AML-193 (cell line): ENCODE measurements at regions not wholly inside any gene's neighbourhood (a gene's known extent, or its start where the extent isn't known, plus 50 kb on each side); places are given as distances from the start of the nearest gene placed in this dataset.
"Not testable (repeated sequence)": the region's sequence is repeated elsewhere in the genome, so short reads cannot be mapped to it uniquely, and the experiment has no call there.

Experiments
- DNase-seq, 2 experiments: peaks; one replicate each; lab custom pipeline; 2025; lab: John Stamatoyannopoulos, UW

GRCh38 chr5:145110181-145110580, 725.0 kb downstream of the PRELID2 start:
- no peak for DNase-seq

- DNase-seq = no peak
These were observed 729.8 kb downstream of the PRELID2 start for GRCh38 chr5:145105384-145105783.

- no peak for DNase-seq
These were observed 731.0 kb downstream of the PRELID2 start for GRCh38 chr5:145104106-145104505.

GRCh38 chr5:145101246-145101645, 733.9 kb downstream of the PRELID2 start:
- DNase-seq = peak in 1 of 2 experiments; percentile 2

DNA sequence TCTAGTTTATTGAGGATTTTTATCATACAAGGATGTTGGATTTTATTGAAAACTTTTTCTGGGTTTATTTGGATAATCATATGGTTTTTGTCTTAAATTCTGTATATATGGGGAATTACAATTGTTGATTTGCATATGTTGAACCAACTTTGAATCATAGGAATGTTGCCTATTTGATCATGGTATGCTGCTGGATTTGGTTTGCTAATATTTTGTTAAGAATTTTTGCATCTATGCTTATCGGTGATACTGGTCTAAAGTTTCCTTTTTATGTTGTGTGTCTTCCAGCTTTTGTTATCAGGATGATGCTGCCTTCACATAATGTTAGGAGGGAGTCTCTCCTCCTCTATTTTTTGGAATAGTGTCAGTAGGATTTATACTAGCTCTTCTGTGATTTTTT, 745.0 kb downstream of the PRELID2 start:
- DNase-seq = no peak

GRCh38 chr5:145084834-145085233, 750.3 kb downstream of the PRELID2 start:
- no peak for DNase-seq

DNA sequence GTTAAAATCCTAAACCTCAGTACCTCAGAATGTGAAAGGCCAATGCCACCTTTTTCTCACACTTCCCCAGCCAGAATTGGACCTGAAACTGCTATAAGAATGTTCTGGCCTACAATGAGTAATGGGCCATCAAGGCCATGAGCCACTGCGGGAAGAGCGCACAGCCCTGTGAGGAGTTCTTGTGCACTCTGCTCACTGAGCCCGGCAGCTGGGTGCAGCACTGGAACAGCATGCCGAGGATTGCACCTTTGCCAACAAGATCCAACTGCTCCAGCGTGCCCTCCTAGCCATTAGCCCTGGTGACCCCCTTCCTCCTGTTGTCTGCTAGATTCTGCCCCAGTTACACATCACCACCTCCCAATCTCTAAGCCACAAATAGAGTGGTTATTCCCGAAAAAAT, 758.1 kb downstream of the PRELID2 start:
- DNase-seq = no peak

DNA sequence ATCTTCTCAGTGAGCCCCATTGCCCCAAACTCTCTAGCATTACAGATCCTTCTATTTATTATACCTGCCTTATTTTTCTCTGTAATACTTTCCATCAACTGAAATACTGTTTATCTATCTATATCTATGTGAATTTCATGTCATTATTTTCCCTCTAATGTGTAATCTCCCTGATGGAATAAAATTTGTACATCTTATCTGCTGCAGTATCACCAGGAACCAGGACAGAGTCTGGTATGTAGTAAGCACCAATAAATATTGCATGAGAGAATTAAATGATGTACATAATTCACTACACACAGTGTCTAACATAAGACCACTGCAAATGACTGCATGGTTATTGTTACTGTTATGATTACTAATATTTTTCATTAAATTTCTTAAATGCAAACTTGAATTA, 759.1 kb downstream of the PRELID2 start:
- no peak for DNase-seq

DNA sequence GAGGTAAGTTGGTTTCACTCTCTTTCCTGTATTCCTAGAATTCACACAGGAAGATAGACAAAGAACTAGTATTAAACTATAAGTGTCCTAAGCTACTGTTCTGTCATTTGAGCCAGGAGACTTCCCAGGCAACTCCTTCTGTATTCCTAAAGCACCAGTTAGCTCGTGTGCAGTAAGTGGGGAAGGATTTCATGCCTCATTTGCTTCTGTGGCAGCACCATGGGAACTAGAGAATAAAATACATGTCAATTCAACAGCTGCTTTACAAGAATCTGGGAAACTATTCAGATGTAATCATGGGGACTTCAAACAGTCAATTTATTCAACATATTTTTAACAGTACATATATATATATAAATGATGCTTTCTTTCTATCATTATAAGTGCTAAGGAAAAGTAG, 762.3 kb downstream of the PRELID2 start:
- no peak for DNase-seq

DNA sequence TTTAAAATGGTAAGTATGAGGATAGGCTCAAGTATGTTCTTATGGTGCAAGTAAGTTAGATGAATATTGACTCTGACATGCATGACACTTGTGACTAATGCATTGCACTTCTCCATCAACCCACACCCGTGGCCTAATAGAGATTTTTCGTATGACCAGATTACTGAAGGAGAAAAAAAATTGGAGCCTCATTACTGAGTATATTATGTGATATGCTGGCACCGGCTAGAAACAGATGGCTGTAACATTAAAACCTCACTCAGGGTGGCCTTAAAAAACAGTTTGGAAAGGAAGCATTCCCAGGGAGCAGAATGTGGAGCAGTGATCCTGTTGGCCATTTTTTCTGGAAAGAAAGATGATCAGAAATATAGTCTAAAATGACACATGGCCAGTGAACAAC, 766.4 kb downstream of the PRELID2 start:
- DNase-seq = no peak

DNA sequence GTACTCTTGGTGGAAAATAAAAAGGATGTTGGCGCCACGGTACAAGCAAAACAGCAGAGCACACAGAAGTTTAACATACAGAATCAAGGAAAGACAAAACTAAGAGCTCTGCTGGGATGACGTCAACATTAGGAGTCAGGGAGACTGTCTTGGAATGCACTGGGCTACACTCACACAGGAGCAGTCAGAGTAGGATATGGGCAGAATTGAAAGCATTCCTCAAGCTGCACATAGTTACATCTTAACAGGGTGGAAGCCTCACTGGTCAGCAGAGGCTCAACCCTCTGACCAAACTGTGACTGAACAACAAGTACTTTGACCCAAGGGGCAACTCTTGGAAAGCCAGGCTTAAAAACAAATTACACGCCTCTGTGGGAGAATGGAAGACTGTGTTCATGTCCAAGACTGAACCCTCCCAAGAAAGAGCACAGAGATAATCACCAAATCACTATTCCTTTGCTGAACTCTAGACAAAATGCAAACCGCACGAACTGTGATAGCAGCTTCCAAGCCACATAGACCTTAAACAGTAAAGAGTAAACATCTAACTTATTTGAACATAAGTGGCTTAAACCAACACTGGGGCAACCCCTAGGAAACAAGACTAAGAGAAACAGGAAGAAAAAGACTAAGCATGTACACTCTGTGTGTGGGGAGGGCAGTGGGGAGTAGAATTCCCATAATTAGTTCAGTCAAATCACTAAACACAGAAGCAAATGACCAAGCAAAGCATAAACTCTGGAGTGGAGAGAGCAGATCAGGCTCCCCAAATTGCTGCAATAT, 772.7 kb downstream of the PRELID2 start:
- no peak for DNase-seq

- DNase-seq = no peak
These were observed 778.3 kb downstream of the PRELID2 start for GRCh38 chr5:145056800-145057199.

DNA sequence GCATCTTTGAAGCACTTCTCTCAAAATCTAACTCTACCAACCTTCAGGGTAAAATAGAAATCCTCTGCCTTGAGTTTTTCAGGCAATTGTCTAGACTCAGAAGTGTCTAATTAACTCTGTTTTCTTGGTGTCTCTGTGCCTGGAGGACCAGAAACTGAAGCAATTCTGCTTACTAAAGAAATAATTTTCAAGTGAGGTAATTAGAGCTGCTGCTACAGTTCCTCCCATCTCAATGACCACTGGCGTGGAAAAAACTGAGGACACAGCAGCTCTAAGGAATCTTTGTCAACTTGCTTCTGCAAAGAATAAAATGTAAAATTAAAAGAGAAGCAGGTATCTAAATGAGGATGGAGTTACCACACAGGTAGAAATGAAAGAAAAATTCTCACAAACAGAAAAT, 785.0 kb downstream of the PRELID2 start:
- no peak for DNase-seq

DNA sequence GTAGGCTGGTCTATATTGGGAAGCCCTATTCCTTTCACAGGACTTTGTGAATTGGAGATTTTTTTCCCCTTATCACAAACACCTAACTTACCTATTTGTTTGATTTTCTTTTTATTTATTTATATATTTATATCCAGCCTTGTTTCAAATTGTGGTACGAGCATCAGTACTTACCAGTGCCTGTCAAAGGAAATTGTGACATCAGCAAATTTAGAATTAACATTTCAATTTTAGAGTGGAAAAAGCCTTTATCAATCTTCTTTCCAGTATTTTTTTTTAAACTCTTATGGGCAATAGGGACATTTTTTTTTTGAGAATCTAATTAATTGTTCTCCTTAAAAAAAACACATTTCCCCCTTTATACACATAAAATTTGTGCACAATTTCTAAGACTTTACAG, 790.2 kb downstream of the PRELID2 start:
- no peak for DNase-seq

DNA sequence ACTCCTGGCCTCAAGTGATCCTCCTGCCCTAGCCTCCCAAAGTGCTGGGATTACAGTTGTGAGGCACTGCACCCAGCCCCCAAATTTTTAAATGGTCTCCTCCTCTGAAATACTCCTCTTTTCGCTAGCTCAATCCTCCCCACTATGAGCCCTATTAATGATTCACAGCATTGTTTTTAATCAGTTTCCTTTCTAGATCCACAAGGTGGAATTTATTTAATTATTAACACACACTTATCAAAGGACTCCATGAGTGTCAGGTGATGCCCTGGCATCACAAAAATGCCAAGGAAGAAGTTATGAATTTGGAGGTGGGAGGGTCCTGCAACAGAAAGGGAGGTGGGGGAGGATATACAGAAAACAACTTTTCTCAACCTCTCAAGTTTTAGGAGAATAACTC, 806.5 kb downstream of the PRELID2 start:
- no peak for DNase-seq

- no peak for DNase-seq
These were observed 807.9 kb downstream of the PRELID2 start for GRCh38 chr5:145027286-145027685.

DNA sequence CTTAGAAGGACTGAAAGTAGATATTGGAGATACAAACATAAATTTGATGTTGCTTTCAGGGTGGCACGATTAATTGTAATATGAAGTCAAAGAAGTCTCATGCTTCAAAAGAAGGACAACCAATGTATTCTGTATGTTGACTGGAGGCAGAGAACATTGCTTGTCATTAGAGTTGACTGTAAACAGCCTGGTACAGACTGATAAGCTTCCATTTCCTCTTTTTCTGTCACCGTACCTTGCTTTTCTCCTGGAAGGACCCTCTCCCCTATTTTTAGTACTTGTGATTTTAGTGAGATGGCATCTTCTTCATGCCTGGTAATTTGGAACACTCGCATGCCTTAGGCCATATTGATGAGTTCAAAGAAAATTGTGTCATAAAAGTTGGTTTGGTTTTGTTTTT, 809.4 kb downstream of the PRELID2 start:
- no peak for DNase-seq

DNA sequence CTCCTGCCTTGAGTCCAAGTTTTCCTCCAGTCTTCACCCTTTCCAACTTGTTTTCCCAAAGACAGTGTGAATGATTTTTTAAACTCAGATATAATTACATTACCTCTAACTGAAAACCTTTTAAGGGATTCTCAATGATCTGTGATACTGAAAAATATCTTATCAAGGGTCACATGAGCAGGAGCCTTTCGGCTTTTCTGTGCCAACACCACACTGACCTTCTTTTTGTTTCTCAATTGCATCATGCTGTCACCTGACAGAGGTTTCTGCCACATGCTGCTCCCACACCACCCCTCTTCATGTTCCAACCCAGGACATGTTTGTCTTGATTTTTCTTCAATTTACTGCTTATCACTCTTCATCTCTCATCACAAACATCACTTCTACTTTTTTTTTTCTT, 820.0 kb downstream of the PRELID2 start:
- DNase-seq = no peak

- no peak for DNase-seq
These were observed 821.0 kb downstream of the PRELID2 start for GRCh38 chr5:145014109-145014508.

GRCh38 chr5:145010834-145011233, 824.3 kb downstream of the PRELID2 start:
- DNase-seq = no peak

DNA sequence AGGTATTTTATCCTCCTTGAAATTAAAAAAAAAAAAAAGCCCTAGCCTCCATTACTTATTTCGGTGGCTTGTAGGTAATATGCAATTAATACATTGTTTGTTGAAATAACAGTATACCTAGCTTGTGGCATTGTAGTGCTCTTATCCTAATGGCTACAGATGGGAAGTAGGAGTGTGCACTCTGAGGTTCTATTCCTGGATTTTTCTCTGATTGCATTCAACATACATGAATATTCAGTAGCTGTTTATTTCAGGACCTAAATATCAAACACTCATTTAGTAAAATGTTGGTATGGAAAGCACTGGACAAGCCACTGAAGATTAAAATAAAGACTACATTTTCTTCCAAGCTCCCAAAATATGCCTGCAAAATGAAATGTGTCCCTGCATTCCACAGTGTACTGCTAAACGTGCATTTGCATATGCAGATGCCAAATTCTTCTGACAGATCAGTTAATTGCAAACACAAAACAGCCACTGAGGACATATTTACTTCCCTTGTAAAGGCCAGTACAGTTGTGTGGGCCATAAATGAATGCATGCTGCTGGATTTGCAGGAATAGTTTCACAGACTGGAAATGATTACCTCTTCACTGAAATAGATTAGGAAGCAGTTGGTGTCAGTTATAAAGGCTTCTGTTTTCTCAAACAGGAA, 826.1 kb downstream of the PRELID2 start:
- DNase-seq = no peak

DNA sequence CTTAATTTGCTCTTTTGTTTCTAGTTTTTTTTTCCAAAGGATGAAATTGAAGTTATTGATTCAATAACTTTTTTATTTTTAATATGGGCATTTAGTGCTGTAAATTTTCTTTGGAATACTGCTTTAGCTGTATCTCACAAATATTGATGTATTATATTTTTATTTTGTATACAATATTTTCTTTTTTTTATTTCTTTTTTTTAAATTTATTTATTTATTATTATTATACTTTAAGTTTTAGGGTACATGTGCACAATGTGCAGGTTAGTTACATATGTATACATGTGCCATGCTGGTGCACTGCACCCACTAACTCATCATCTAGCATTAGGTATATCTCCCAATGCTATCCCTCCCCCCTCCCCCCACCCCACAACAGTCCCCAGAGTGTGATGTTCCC, 823.7 kb downstream of the KCTD16 start:
- not testable (repeated sequence) for DNase-seq

GRCh38 chr5:144983101-144983500, 812.4 kb downstream of the KCTD16 start:
- no peak for DNase-seq
